Gastroesophageal sphincter (tissue), 4 donors: ENCODE measurements at regions not wholly inside any gene's neighbourhood (a gene's known extent, or its start where the extent isn't known, plus 50 kb on each side); places are given as distances from the start of the nearest gene placed in this dataset.
A peak's percentile ranks its signal among the peaks of the same experiment; 100 is the strongest.

Experiments
- ATAC-seq: fragments of 150-250 bp; one replicate; pipeline ENCODE4 v1.9.1; 2016; ENCODE audit warnings: mild to moderate bottlenecking, moderate library complexity
- H3K27ac ChIP-seq, 4 donors: fragments of 200-600 bp; sonication (generic) in 3 of 4; 1 replicate in 3 of 4; 2 replicates in 1 of 4; pipeline ENCODE4 v1.5.1; 2016 to 2019
- H3K27me3 ChIP-seq: fragments of 200-600 bp; sonication (generic); one replicate; pipeline ENCODE4 v1.5.1; 2019
- H3K36me3 ChIP-seq, 2 donors: fragments of 200-600 bp; sonication (generic); one replicate each; pipeline ENCODE4 v1.5.1; 2019; ENCODE audit warnings: control low read depth in 1 of 2
- H3K4me1 ChIP-seq, 3 donors: fragments of 200-600 bp; sonication (generic); 1 replicate in 2 of 3; 2 replicates in 1 of 3; pipeline ENCODE4 v1.5.1; 2016 to 2019; ENCODE audit warnings: control low read depth in 2 of 3
- H3K4me3 ChIP-seq, 2 donors: fragments of 200-600 bp; sonication (generic); one replicate each; pipeline ENCODE4 v1.5.1; 2019; ENCODE audit warnings: mild to moderate bottlenecking in 1 of 2, moderate library complexity in 1 of 2
- H3K9me3 ChIP-seq, 3 donors: fragments of 200-600 bp; sonication (generic); one replicate each; pipeline ENCODE4 v1.5.1; 2017 to 2019; ENCODE audit warnings: control low read depth in 2 of 3
- EP300 ChIP-seq: sonication (generic); formaldehyde crosslinking; IDR thresholded peaks from one replicate; pipeline ENCODE4 v1.6.1; 2017; ENCODE audit warnings: antibody characterized with exemption, mild to moderate bottlenecking
- POLR2A ChIP-seq, 2 donors: fragments of 450-650 bp; IDR thresholded peaks; one replicate each; pipeline ENCODE4 v1.6.1; 2017; ENCODE audit warnings: antibody characterized with exemption in 2 of 2, mild to moderate bottlenecking in 2 of 2, moderate library complexity in 1 of 2
- POLR2AphosphoS5 ChIP-seq: sonication (generic); formaldehyde crosslinking; IDR thresholded peaks from one replicate; pipeline ENCODE4 v1.6.1; 2017; ENCODE audit warnings: antibody characterized with exemption
- WGBS, 2 donors: methylation state at CpG; one replicate each; pipeline ENCODE4 v1.1.5; 2018; ENCODE audit warnings: low coverage in 1 of 2; 5-methylcytosine and 5-hydroxymethylcytosine counted together
- TF ChIP-seq, protein P1 (sequence below), 4 experiments: fragments of 200-600 bp in 2 of 4; fragments of 450-650 bp in 2 of 4; sonication (generic) in 1 of 4; IDR thresholded peaks; one replicate each; pipeline ENCODE4 v1.5.1; 2017 to 2019; ENCODE audit warnings: antibody characterized with exemption in 4 of 4, mild to moderate bottlenecking in 2 of 4, moderate library complexity in 2 of 4

DNA sequence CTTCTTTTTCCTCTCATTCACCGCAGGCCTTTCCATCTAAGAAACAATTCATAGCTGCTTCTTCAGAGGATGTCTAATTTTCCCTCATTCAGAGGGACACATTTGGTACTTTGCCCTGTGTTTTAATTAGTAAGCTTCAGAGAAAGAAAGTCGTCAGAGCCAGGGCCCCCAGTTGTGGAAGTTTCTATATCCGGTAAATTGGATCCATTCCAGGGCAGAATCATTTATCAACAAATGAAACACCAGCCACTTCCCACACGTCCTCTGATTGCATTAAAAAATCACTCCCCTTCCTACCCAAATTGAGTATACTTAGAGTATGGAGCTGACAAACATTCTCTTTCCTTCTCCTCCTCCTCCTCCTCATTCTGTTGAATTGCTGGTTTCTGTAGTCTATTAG lies 205.8 kb upstream of the HDAC9 start:
- no peaks in the 10 kb centered on the region for H3K27me3 ChIP-seq
- 0 to 18% methylated on average over 3 to 4 of the region's 4 CpGs for WGBS, 2 donors
- ATAC-seq, result no peak
- no peaks in the 10 kb centered on the region for H3K36me3 ChIP-seq
- H3K4me1 ChIP-seq, result peaks cover 2 to 59% (median 22%) of the 10 kb centered on the region in 3 donors
- no peaks in the 10 kb centered on the region for H3K9me3 ChIP-seq
- H3K27ac ChIP-seq, result peak overlapping the region in 3 of 4 donors; percentile 1 to 5 (median 1)
- no peak overlapping the region for H3K4me3 ChIP-seq
- TF ChIP-seq, protein P1, sequence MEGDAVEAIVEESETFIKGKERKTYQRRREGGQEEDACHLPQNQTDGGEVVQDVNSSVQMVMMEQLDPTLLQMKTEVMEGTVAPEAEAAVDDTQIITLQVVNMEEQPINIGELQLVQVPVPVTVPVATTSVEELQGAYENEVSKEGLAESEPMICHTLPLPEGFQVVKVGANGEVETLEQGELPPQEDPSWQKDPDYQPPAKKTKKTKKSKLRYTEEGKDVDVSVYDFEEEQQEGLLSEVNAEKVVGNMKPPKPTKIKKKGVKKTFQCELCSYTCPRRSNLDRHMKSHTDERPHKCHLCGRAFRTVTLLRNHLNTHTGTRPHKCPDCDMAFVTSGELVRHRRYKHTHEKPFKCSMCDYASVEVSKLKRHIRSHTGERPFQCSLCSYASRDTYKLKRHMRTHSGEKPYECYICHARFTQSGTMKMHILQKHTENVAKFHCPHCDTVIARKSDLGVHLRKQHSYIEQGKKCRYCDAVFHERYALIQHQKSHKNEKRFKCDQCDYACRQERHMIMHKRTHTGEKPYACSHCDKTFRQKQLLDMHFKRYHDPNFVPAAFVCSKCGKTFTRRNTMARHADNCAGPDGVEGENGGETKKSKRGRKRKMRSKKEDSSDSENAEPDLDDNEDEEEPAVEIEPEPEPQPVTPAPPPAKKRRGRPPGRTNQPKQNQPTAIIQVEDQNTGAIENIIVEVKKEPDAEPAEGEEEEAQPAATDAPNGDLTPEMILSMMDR (IDR thresholded peaks at IDR 0.05), result no peak
- TF ChIP-seq POLR2AphosphoS5 (no peak), POLR2A (IDR thresholded peaks at IDR 0.05) (no peak), EP300 (no peak)

DNA sequence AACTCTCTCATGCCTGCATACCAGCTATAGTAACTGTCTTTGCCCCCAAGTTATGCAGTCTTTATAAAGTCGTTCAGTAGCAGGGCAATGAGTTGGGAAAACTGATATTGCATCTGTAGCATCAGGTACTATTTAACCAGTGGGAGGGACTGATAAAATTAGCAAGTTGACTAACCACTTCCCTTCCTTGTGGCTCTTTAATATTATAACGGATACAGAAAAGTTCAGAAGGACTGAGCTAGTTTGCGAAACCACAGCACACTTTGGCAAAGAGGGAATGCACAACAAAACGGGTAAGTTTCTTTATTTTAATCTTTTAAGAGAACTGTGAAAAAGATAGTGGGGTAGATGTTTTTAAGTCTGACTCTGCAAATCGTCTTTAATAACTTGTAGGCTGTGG lies 205.3 kb upstream of the HDAC9 start:
- ATAC-seq, result no peak
- TF ChIP-seq POLR2AphosphoS5 (no peak), POLR2A (IDR thresholded peaks at IDR 0.05) (no peak), EP300 (no peak)
- TF ChIP-seq, protein P1 (IDR thresholded peaks at IDR 0.05), result no peak
- H3K4me1 ChIP-seq, result peaks cover 2 to 61% (median 22%) of the 10 kb centered on the region in 3 donors
- H3K27ac ChIP-seq, result peak overlapping the region in 2 of 4 donors; percentile 1 to 5
- WGBS, 2 donors, result 67 to 69% methylated on average over 4 to 5 of the region's 5 CpGs
- H3K27me3 ChIP-seq, result no peaks in the 10 kb centered on the region
- H3K4me3 ChIP-seq, result no peak overlapping the region
- no peaks in the 10 kb centered on the region for H3K9me3 ChIP-seq
- H3K36me3 ChIP-seq, result no peaks in the 10 kb centered on the region

DNA sequence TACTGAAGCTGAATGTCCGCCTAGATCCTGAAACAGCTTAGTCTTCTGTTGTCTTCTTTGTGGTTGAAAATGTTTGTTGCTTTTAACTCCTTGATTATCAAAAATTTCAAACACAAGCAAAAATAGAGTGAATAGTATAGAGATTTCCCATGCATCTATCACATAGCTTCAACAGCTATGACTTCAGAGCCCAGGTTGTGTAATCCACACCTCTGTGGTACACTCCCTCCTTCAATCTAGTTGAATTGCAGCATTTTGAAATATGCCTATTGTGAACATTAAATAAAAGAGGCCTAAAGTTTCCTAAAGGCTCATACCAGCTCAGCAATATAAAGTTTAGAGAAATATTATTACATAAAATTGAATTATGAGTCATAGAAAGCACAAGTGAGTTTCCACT lies 204.7 kb upstream of the HDAC9 start:
- WGBS, 2 donors, result 80 to 89% methylated on average over 1 of the region's 1 CpG
- ATAC-seq, result no peak
- Histone ChIP-seq H3K36me3 (no peaks in the 10 kb centered on the region), H3K4me1 (peaks cover 2 to 61% (median 22%) of the 10 kb centered on the region in 3 donors), H3K27ac (peak overlapping the region; percentile 1 to 91 (median 42)), H3K4me3 (no peak overlapping the region), H3K27me3 (no peaks in the 10 kb centered on the region), H3K9me3 (no peaks in the 10 kb centered on the region)
- no peak for TF ChIP-seq POLR2AphosphoS5

DNA sequence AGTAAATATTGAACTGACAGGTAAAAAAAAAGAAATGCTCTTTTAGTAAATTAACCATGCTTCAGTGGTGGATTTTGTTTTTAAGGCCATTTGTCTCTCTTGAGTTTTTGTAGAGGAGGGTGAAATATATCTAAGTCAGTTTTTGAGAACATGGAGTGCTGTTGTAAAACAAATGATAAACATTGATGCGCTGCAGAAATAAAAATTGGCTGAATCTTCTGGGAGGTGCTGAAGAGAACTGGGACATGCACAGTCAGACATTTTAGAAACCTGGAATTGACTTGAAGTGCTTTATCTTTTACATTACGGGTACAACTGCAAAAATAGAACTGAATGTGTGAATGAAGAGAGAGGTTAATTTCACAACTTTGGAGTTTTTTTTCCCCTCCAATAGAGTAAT lies 203.0 kb upstream of the HDAC9 start:
- TF ChIP-seq POLR2A (IDR thresholded peaks at IDR 0.05) (no peak), POLR2AphosphoS5 (peak; percentile 61)
- Histone ChIP-seq H3K9me3 (no peaks in the 10 kb centered on the region), H3K27me3 (no peaks in the 10 kb centered on the region), H3K36me3 (no peaks in the 10 kb centered on the region), H3K4me1 (peaks cover 2 to 68% (median 22%) of the 10 kb centered on the region in 3 donors), H3K27ac (peak overlapping the region; percentile 63 to 91 (median 70)), H3K4me3 (peak overlapping the region in 1 of 2 donors; percentile 15)
- no peak for ATAC-seq
- 17 to 24% methylated on average over 2 of the region's 2 CpGs for WGBS, 2 donors

DNA sequence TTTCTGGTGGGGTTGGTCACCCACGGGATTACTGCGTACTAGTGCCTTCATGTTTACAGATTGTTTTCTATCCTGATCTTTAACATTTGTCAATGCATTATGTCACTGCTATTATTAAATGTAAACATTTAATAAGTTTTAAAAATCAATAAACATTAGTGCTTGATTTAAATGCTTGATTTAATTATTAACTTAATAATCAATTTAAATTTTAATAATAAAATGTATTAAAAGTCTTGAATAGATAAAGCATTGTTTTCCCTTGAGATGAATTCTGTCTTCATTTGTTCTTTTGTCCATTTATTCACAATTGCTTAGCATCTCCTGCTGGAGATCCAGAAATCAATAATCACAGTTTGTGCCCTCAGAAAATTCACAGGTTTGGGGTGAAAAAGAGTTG lies 201.8 kb upstream of the HDAC9 start:
- Histone ChIP-seq H3K27ac (peak overlapping the region; percentile 44 to 78 (median 70)), H3K36me3 (no peaks in the 10 kb centered on the region), H3K27me3 (no peaks in the 10 kb centered on the region), H3K9me3 (no peaks in the 10 kb centered on the region), H3K4me3 (no peak overlapping the region), H3K4me1 (peaks cover 2 to 73% (median 22%) of the 10 kb centered on the region in 3 donors)
- no peak for TF ChIP-seq POLR2A (IDR thresholded peaks at IDR 0.05)
- TF ChIP-seq EP300, result no peak
- no peak for TF ChIP-seq POLR2AphosphoS5
- TF ChIP-seq, protein P1 (IDR thresholded peaks at IDR 0.05), result no peak
- WGBS, 2 donors, result 90 to 100% methylated on average over 2 of the region's 2 CpGs
- ATAC-seq, result no peak

DNA sequence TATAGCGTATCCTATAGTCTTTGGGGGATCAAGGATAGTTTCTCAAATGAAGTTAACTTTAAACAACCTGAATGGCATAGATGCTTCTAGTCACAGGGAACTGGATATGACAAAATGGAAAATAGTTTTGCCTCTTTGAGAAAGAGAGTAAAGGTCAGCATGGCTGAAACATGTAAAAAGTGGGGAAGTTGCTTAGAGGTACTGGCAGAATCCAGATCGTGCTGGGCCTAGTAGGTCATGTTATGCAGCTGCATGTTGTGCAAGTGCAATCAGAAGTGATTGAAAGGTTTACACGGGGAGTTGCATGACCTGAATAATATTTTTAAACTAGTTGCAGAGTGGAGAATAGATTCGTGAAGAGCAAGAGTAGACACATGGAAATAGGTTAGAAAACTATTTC lies 201.1 kb upstream of the HDAC9 start:
- peaks cover 2 to 67% (median 23%) of the 10 kb centered on the region in 3 donors for H3K4me1 ChIP-seq
- ATAC-seq, result no peak
- TF ChIP-seq, protein P1 (IDR thresholded peaks at IDR 0.05), result no peak
- TF ChIP-seq POLR2A (IDR thresholded peaks at IDR 0.05), result no peak
- TF ChIP-seq POLR2AphosphoS5, result no peak
- no peak for TF ChIP-seq EP300
- no peak overlapping the region for H3K4me3 ChIP-seq
- WGBS, 2 donors, result 62 to 72% methylated on average over 4 of the region's 4 CpGs
- H3K27ac ChIP-seq, result peak overlapping the region in 3 of 4 donors; percentile 13 to 67 (median 44)
- no peaks in the 10 kb centered on the region for H3K36me3 ChIP-seq
- no peaks in the 10 kb centered on the region for H3K9me3 ChIP-seq
- no peaks in the 10 kb centered on the region for H3K27me3 ChIP-seq
